ENCODE measurements at regions not wholly inside any gene's neighbourhood (a gene's known extent, or its start where the extent isn't known, plus 50 kb on each side); places are given as distances from the start of the nearest gene placed in this dataset.

GRCh38 chr2:220670511-220670910 lies 901.6 kb downstream of the EPHA4 start:
- DNase-seq = no peak

GRCh38 chr2:220673151-220673874 lies 898.8 kb downstream of the EPHA4 start:
- no peak for DNase-seq

- no peak for DNase-seq
Measured at GRCh38 chr2:220674033-220674432, 898.1 kb downstream of the EPHA4 start.

GRCh38 chr2:220676695-220677094 lies 895.4 kb downstream of the EPHA4 start:
- no peak for DNase-seq

GRCh38 chr2:220678943-220679342 lies 893.2 kb downstream of the EPHA4 start:
- DNase-seq = no peak

GRCh38 chr2:220682616-220683015 lies 889.5 kb downstream of the EPHA4 start:
- DNase-seq = no peak

- no peak for DNase-seq
Measured at GRCh38 chr2:220684099-220684498, 888.0 kb downstream of the EPHA4 start.

GRCh38 chr2:220687231-220687843 lies 884.8 kb downstream of the EPHA4 start:
- peak; percentile 51 to 54 for DNase-seq

- DNase-seq = no peak
Measured at GRCh38 chr2:220695397-220696279, 876.5 kb downstream of the EPHA4 start.

GRCh38 chr2:220696280-220696669 lies 875.8 kb downstream of the EPHA4 start:
- DNase-seq = no peak

GRCh38 chr2:220697011-220697410 lies 875.1 kb downstream of the EPHA4 start:
- no peak for DNase-seq

GRCh38 chr2:220701115-220701514 lies 871.0 kb downstream of the EPHA4 start:
- DNase-seq = no peak

GRCh38 chr2:220703279-220703678 lies 868.8 kb downstream of the EPHA4 start:
- no peak for DNase-seq

- no peak for DNase-seq
Measured at GRCh38 chr2:220704081-220704480, 868.0 kb downstream of the EPHA4 start.

- no peak for DNase-seq
Measured at GRCh38 chr2:220704810-220705209, 867.3 kb downstream of the EPHA4 start.

- no peak for DNase-seq
Measured at GRCh38 chr2:220705678-220706077, 866.4 kb downstream of the EPHA4 start.

GRCh38 chr2:220707261-220707660 lies 864.8 kb downstream of the EPHA4 start:
- no peak for DNase-seq

- no peak for DNase-seq
Measured at GRCh38 chr2:220708366-220708765, 863.7 kb downstream of the EPHA4 start.

GRCh38 chr2:220717283-220717682 lies 854.8 kb downstream of the EPHA4 start:
- DNase-seq = no peak

- no peak for DNase-seq
Measured at GRCh38 chr2:220736778-220737177, 835.3 kb downstream of the EPHA4 start.

- no peak for DNase-seq
Measured at GRCh38 chr2:220743203-220743602, 828.9 kb downstream of the EPHA4 start.

GRCh38 chr2:220744861-220745260 lies 827.2 kb downstream of the EPHA4 start:
- DNase-seq = no peak

- DNase-seq = no peak
Measured at GRCh38 chr2:220745682-220746081, 826.4 kb downstream of the EPHA4 start.

- no peak for DNase-seq
Measured at GRCh38 chr2:220747736-220748135, 824.4 kb downstream of the EPHA4 start.
